ENCODE measurements at regions not wholly inside any gene's neighbourhood (a gene's known extent, or its start where the extent isn't known, plus 50 kb on each side); places are given as distances from the start of the nearest gene placed in this dataset.

DNA sequence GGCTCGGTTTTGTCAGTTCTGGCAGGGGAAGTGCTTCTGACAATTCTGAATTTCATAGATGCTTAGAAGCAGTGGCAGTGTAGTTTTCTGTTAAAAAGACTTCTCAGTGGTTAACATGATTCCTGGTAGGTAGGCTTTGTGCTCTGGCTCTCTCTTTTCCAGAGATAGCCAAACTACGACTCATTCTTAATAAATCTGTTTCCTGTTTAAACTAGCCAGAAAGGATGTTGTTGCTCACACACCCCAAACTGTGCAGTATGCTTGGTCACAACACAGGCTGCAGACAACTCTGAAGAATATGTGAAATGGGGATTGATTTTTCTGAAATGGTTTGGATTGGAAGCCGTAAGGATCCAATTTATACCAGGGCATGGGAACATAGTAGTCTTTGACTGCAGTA, 711.5 kb downstream of the PCDH17 start:
- TF ChIP-seq, protein P1, sequence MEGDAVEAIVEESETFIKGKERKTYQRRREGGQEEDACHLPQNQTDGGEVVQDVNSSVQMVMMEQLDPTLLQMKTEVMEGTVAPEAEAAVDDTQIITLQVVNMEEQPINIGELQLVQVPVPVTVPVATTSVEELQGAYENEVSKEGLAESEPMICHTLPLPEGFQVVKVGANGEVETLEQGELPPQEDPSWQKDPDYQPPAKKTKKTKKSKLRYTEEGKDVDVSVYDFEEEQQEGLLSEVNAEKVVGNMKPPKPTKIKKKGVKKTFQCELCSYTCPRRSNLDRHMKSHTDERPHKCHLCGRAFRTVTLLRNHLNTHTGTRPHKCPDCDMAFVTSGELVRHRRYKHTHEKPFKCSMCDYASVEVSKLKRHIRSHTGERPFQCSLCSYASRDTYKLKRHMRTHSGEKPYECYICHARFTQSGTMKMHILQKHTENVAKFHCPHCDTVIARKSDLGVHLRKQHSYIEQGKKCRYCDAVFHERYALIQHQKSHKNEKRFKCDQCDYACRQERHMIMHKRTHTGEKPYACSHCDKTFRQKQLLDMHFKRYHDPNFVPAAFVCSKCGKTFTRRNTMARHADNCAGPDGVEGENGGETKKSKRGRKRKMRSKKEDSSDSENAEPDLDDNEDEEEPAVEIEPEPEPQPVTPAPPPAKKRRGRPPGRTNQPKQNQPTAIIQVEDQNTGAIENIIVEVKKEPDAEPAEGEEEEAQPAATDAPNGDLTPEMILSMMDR (IDR thresholded peaks at IDR 0.05; ENCODE audit: insufficient read depth, low read length) = no peak
- no peak for TF ChIP-seq POLR2AphosphoS5 (IDR thresholded peaks at IDR 0.05; ENCODE audit: low read depth)
- TF ChIP-seq, protein P2, sequence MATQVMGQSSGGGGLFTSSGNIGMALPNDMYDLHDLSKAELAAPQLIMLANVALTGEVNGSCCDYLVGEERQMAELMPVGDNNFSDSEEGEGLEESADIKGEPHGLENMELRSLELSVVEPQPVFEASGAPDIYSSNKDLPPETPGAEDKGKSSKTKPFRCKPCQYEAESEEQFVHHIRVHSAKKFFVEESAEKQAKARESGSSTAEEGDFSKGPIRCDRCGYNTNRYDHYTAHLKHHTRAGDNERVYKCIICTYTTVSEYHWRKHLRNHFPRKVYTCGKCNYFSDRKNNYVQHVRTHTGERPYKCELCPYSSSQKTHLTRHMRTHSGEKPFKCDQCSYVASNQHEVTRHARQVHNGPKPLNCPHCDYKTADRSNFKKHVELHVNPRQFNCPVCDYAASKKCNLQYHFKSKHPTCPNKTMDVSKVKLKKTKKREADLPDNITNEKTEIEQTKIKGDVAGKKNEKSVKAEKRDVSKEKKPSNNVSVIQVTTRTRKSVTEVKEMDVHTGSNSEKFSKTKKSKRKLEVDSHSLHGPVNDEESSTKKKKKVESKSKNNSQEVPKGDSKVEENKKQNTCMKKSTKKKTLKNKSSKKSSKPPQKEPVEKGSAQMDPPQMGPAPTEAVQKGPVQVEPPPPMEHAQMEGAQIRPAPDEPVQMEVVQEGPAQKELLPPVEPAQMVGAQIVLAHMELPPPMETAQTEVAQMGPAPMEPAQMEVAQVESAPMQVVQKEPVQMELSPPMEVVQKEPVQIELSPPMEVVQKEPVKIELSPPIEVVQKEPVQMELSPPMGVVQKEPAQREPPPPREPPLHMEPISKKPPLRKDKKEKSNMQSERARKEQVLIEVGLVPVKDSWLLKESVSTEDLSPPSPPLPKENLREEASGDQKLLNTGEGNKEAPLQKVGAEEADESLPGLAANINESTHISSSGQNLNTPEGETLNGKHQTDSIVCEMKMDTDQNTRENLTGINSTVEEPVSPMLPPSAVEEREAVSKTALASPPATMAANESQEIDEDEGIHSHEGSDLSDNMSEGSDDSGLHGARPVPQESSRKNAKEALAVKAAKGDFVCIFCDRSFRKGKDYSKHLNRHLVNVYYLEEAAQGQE (IDR thresholded peaks at IDR 0.05; ENCODE audit: insufficient replicate concordance, low read depth) = no peak

All from HL-60 (cell line).